Ovary (tissue), 3 donors: ENCODE measurements at regions not wholly inside any gene's neighbourhood (a gene's known extent, or its start where the extent isn't known, plus 50 kb on each side); places are given as distances from the start of the nearest gene placed in this dataset.

Source experiments
- CTCF ChIP-seq, 3 donors: fragments of 450-650 bp in 2 of 3; fragments of 200-600 bp in 1 of 3; IDR thresholded peaks; one replicate each; pipeline versions ENCODE4 v1.5.1 to v1.8.0; 2016 to 2022; ENCODE audit warnings: antibody characterized with exemption in 3 of 3, mild to moderate bottlenecking in 1 of 3
- POLR2A ChIP-seq: fragments of 450-650 bp; IDR thresholded peaks from one replicate; pipeline ENCODE4 v1.6.1; 2017; ENCODE audit warnings: antibody characterized with exemption, mild to moderate bottlenecking, moderate library complexity
- donor health status: DM: no; HTN: no; CAD: no.

GRCh38 chr10:57952741-57953140 is 315.0 kb downstream of the IPMK start:
- TF ChIP-seq CTCF (IDR thresholded peaks at IDR 0.05), result no peak
- TF ChIP-seq POLR2A, result no peak
